Trophoblast cell (in vitro differentiated cells and primary cell): ENCODE measurements at regions not wholly inside any gene's neighbourhood (a gene's known extent, or its start where the extent isn't known, plus 50 kb on each side); places are given as distances from the start of the nearest gene placed in this dataset.

Experiments used
- DNase-seq, 2 donors: peaks; one replicate each; pipeline ENCODE4 v3.0.0-alpha.2; 2016
- H2AFZ ChIP-seq: 2 replicates; pipeline ENCODE4 v1.6.1; 2013; ENCODE audit warnings: low read length, moderate library complexity, mild to moderate bottlenecking; ENCODE audit not compliant: insufficient read depth, poor library complexity
- H2AK5ac ChIP-seq: 2 replicates; pipeline ENCODE4 v1.6.1; 2013; ENCODE audit warnings: mild to moderate bottlenecking, low read length
- H2BK120ac ChIP-seq: 2 replicates; pipeline ENCODE4 v1.6.1; 2013; ENCODE audit warnings: low read length, mild to moderate bottlenecking, moderate library complexity; ENCODE audit not compliant: insufficient read depth, poor library complexity
- H2BK12ac ChIP-seq: 2 replicates; pipeline ENCODE4 v1.6.1; 2013; ENCODE audit warnings: mild to moderate bottlenecking, low read length, moderate library complexity
- H2BK5ac ChIP-seq: 2 replicates; pipeline ENCODE4 v1.6.1; 2013; ENCODE audit warnings: low read length, low read depth, moderate library complexity, mild to moderate bottlenecking; ENCODE audit not compliant: poor library complexity
- H3K14ac ChIP-seq: 2 replicates; pipeline ENCODE4 v1.6.1; 2013; ENCODE audit warnings: mild to moderate bottlenecking, low read length
- H3K18ac ChIP-seq: 2 replicates; pipeline ENCODE4 v1.6.1; 2013; ENCODE audit warnings: mild to moderate bottlenecking, low read length
- H3K23ac ChIP-seq: 2 replicates; pipeline ENCODE4 v1.6.1; 2013; ENCODE audit warnings: low read length
- H3K27ac ChIP-seq: 2 replicates; pipeline ENCODE4 v1.5.1; 2013; ENCODE audit warnings: low read depth, mild to moderate bottlenecking, inconsistent platforms, low read length, moderate library complexity
- H3K27me3 ChIP-seq: 2 replicates; pipeline ENCODE4 v1.6.1; 2013; ENCODE audit warnings: inconsistent platforms, mild to moderate bottlenecking, low read length, moderate library complexity; ENCODE audit not compliant: insufficient read depth
- H3K36me3 ChIP-seq, 2 experiments: 1 replicate in 1 of 2; 2 replicates in 1 of 2; pipeline ENCODE4 v1.6.1; 2013; ENCODE audit warnings: low read length in 2 of 2, mild to moderate bottlenecking in 2 of 2, moderate library complexity in 1 of 2; ENCODE audit not compliant: insufficient read depth in 2 of 2, control insufficient read depth in 1 of 2
- H3K4ac ChIP-seq: 2 replicates; pipeline ENCODE4 v1.6.1; 2013; ENCODE audit warnings: low read depth, mild to moderate bottlenecking, low read length, moderate library complexity
- H3K4me1 ChIP-seq, 2 experiments: 1 replicate in 1 of 2; 2 replicates in 1 of 2; pipeline ENCODE4 v1.6.1; 2013; ENCODE audit warnings: low read length in 2 of 2, mild to moderate bottlenecking in 2 of 2, moderate library complexity in 1 of 2; ENCODE audit not compliant: insufficient read depth in 2 of 2, control insufficient read depth in 1 of 2
- H3K4me2 ChIP-seq: 2 replicates; pipeline ENCODE4 v1.6.1; 2013; ENCODE audit warnings: inconsistent platforms, mild to moderate bottlenecking, low read length, moderate library complexity
- H3K4me3 ChIP-seq: 2 replicates; pipeline ENCODE4 v1.5.1; 2013; ENCODE audit warnings: mild to moderate bottlenecking, low read depth, low read length, inconsistent platforms
- H3K79me1 ChIP-seq: one replicate; pipeline ENCODE4 v1.6.1; 2013; ENCODE audit warnings: low read length
- H3K79me2 ChIP-seq: 2 replicates; pipeline ENCODE4 v1.6.1; 2013; ENCODE audit warnings: low read length, mild to moderate bottlenecking; ENCODE audit not compliant: control insufficient read depth, insufficient read depth, poor library complexity
- H3K9ac ChIP-seq: 2 replicates; pipeline ENCODE4 v1.6.1; 2013; ENCODE audit warnings: mild to moderate bottlenecking, low read length
- H3K9me3 ChIP-seq: 2 replicates; pipeline ENCODE4 v1.6.1; 2013; ENCODE audit warnings: low read depth, mild to moderate bottlenecking, control low read depth, inconsistent platforms, low read length; ENCODE audit not compliant: insufficient read depth
- H4K12ac ChIP-seq: 2 replicates; pipeline ENCODE4 v1.6.1; 2013; ENCODE audit warnings: low read depth, mild to moderate bottlenecking, low read length, moderate library complexity
- H4K8ac ChIP-seq: 2 replicates; pipeline ENCODE4 v1.6.1; 2013; ENCODE audit warnings: low read depth, mild to moderate bottlenecking, low read length, moderate library complexity
- H4K91ac ChIP-seq: one replicate; pipeline ENCODE4 v1.6.1; 2013; ENCODE audit warnings: low read depth, mild to moderate bottlenecking, low read length, moderate library complexity
- WGBS: extraction: QIAGEN DNeasy Blood & Tissue Kit; methylation state at CpG from one replicate; pipeline ENCODE4 v1.1.7; 2013; ENCODE audit warnings: missing lambda C conversion rate; ENCODE audit not compliant: insufficient read length, insufficient coverage; ENCODE audit errors: extremely low coverage; 5-methylcytosine and 5-hydroxymethylcytosine counted together

DNA sequence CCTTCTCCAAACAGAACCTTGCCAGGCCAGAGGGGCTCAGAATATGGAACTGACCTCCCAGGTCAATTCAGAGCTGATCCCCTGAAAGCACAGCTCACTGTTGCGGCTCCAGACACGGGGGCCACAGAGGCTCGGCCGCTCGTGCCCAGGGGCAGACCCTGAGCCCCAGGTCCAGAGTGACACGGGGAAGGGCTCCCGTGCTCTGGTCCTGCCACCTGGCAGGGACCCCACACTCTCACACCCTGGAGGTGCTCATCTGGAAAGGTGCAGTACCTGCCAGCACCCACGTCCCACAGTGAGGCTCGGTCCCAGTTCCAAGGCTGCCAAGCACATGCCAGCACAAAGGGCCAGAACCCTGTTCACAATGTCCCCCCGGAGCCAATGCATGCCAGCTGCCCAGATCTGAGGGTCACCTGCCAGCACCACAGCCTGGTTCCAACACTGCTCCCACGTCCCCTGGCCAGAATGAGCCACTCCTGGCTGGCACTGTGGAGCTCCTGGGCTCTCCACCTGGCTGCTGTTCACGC, 170.6 kb downstream of the SHANK2 start:
- no peak for DNase-seq
- Histone ChIP-seq H4K8ac (no peak overlapping the region), H3K4me2 (no peak overlapping the region), H3K79me2 (no peaks in the 10 kb centered on the region), H3K14ac (no peak overlapping the region), H3K18ac (no peak overlapping the region), H4K91ac (no peak overlapping the region), H3K27ac (no peak overlapping the region), H2AK5ac (no peak overlapping the region), H2AFZ (no peak overlapping the region), H3K79me1 (no peaks in the 10 kb centered on the region), H4K12ac (no peak overlapping the region), H3K9me3 (peaks cover 3% of the 10 kb centered on the region), H2BK120ac (no peak overlapping the region), H3K36me3 (peaks cover 7 to 9% of the 10 kb centered on the region in 2 experiments), H2BK5ac (no peak overlapping the region), H3K27me3 (no peaks in the 10 kb centered on the region), H3K9ac (no peak overlapping the region), H2BK12ac (no peak overlapping the region), H3K4me1 (no peaks in the 10 kb centered on the region), H3K23ac (no peak overlapping the region), H3K4ac (no peak overlapping the region), H3K4me3 (no peak overlapping the region)
- no CpG with 5 or more reads among the region's 12 CpGs for WGBS

DNA sequence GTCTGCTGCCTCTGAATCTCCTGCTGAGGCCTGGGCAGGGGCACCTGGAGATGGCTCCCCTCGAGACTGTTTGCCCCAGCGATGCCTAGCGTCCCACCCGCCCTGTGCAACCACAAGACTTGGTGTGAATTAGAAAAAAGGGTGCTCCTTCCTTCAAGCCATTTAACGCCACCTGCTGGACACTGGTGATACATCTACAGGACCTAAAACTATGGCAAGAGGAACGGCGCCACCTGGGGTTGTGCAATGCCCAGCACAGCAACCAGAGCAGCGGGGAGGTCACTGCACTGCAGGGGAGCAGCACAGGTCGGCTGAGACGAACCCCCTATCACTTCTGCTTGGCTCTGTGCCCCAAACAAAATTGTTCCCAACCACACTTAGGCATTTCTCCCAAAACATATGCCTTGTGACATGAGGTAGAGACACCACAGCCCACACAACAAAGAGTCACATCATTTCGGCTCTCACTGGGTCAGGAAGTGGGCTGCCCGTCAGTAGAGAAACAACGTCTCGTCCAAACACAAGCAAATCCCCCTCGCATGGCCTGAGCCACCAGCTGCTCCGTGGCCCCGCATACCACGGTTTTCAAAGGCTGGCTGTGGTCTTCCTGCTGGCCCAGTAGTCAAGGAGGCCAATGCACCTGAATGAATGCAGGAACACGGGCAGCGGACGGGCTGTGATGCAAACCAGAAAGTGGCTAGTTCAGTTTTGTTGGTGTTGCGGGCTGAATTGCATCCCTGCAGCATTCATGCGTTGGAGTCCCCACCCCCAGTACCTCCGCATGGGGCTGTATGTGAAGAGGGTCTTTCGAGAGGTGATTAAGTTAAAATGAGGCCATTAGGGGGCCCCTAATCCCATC, 171.9 kb downstream of the SHANK2 start:
- H3K23ac ChIP-seq, result no peak overlapping the region
- no peaks in the 10 kb centered on the region for H3K79me1 ChIP-seq
- no peak overlapping the region for H3K18ac ChIP-seq
- H2AFZ ChIP-seq, result no peak overlapping the region
- H2AK5ac ChIP-seq, result no peak overlapping the region
- H2BK12ac ChIP-seq, result no peak overlapping the region
- H4K91ac ChIP-seq, result no peak overlapping the region
- no peak overlapping the region for H2BK5ac ChIP-seq
- no peaks in the 10 kb centered on the region for H3K79me2 ChIP-seq
- no peak overlapping the region for H3K27ac ChIP-seq
- no peaks in the 10 kb centered on the region for H3K27me3 ChIP-seq
- peak; percentile 51 to 84 for DNase-seq
- peaks cover 3% of the 10 kb centered on the region for H3K9me3 ChIP-seq
- no peak overlapping the region for H4K8ac ChIP-seq
- WGBS, result no CpG with 5 or more reads among the region's 25 CpGs
- H3K4me3 ChIP-seq, result no peak overlapping the region
- no peak overlapping the region for H3K4me2 ChIP-seq
- H3K36me3 ChIP-seq, result peaks cover 9 to 13% of the 10 kb centered on the region in 2 experiments
- no peak overlapping the region for H3K9ac ChIP-seq
- no peaks in the 10 kb centered on the region for H3K4me1 ChIP-seq
- H2BK120ac ChIP-seq, result no peak overlapping the region
- H4K12ac ChIP-seq, result no peak overlapping the region
- no peak overlapping the region for H3K4ac ChIP-seq
- no peak overlapping the region for H3K14ac ChIP-seq

DNA sequence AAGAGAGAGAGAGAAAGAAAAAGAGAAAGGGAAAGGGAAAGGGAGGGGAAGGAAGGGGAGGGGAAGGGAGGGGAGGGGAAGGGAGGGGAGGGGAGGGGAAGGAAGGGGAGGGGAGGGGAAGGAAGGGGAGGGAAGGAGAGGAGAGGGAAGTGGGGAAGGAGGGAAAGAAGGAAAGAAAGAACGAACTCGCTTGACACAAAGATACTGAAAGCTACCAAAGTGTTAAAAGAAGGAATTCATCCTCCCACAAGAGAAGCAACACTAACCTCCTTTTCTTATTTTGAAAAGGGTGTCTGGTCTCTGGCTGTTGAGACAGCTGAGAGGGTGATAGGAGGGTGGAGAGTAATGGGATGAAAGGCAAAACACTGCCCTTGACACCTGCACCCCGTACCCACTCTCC, 172.6 kb downstream of the SHANK2 start:
- Histone ChIP-seq H3K27me3 (no peaks in the 10 kb centered on the region), H3K4me2 (no peak overlapping the region), H3K9me3 (peaks cover 3% of the 10 kb centered on the region), H3K4me1 (no peaks in the 10 kb centered on the region), H3K27ac (no peak overlapping the region), H4K12ac (no peak overlapping the region), H3K4me3 (no peak overlapping the region), H3K14ac (no peak overlapping the region), H2BK120ac (no peak overlapping the region), H3K23ac (no peak overlapping the region), H2BK12ac (no peak overlapping the region), H3K36me3 (peaks cover 9 to 14% of the 10 kb centered on the region in 2 experiments), H4K8ac (no peak overlapping the region), H3K18ac (no peak overlapping the region), H3K79me2 (no peaks in the 10 kb centered on the region), H3K9ac (no peak overlapping the region), H3K79me1 (no peaks in the 10 kb centered on the region), H2AFZ (no peak overlapping the region), H3K4ac (no peak overlapping the region), H2BK5ac (no peak overlapping the region), H2AK5ac (no peak overlapping the region), H4K91ac (no peak overlapping the region)
- WGBS, result no CpG with 5 or more reads among the region's 3 CpGs
- DNase-seq, result no peak

DNA sequence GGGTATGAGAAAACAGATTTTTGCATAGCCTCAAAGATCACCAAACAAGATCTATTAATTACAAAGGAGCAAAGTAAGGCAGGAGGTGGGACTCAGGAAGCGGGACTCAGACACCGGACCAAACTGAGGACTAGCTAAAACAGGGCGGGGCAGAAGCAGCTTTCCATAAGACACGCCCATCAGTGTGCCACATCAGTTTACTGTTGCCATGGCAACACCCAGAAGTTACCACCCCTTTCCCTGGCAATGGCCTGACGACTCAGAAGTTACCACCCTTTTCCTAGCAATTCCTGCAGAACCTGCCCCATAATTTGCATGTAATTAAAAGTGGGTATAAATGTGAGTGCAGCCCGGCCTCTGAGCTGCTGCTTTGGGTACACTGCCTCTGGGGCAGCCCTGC, 173.9 kb downstream of the SHANK2 start:
- H3K36me3 ChIP-seq, result peaks cover 11 to 13% of the 10 kb centered on the region in 2 experiments
- no peak overlapping the region for H3K4me2 ChIP-seq
- no peak overlapping the region for H4K91ac ChIP-seq
- no peak overlapping the region for H2AK5ac ChIP-seq
- WGBS, result no CpG with 5 or more reads among the region's 6 CpGs
- H2AFZ ChIP-seq, result no peak overlapping the region
- no peaks in the 10 kb centered on the region for H3K79me1 ChIP-seq
- no peaks in the 10 kb centered on the region for H3K27me3 ChIP-seq
- H3K18ac ChIP-seq, result no peak overlapping the region
- no peak overlapping the region for H3K14ac ChIP-seq
- H4K8ac ChIP-seq, result no peak overlapping the region
- H3K9ac ChIP-seq, result no peak overlapping the region
- no peak overlapping the region for H4K12ac ChIP-seq
- no peak overlapping the region for H2BK120ac ChIP-seq
- no peak overlapping the region for H2BK5ac ChIP-seq
- H3K9me3 ChIP-seq, result peaks cover 3% of the 10 kb centered on the region
- DNase-seq, result no peak
- H2BK12ac ChIP-seq, result no peak overlapping the region
- H3K4me1 ChIP-seq, result no peaks in the 10 kb centered on the region
- no peak overlapping the region for H3K4me3 ChIP-seq
- no peak overlapping the region for H3K23ac ChIP-seq
- H3K4ac ChIP-seq, result no peak overlapping the region
- no peaks in the 10 kb centered on the region for H3K79me2 ChIP-seq
- H3K27ac ChIP-seq, result no peak overlapping the region
